GM18505 (cell line): ENCODE measurements at regions not wholly inside any gene's neighbourhood (a gene's known extent, or its start where the extent isn't known, plus 50 kb on each side); places are given as distances from the start of the nearest gene placed in this dataset.
"Not testable (repeated sequence)": the region's sequence is repeated elsewhere in the genome, so short reads cannot be mapped to it uniquely, and the experiment has no call there.

Experiments used
- ATAC-seq: cut with Tn5 transposase; IDR thresholded peaks from one replicate; pipeline ENCODE4 v1.9.1; 2021; ENCODE audit not compliant: unreplicated experiment
- POLR2A ChIP-seq: IDR thresholded peaks from 4 replicates; pipeline ENCODE4 v1.6.1; 2011; ENCODE audit warnings: borderline replicate concordance; ENCODE audit not compliant: insufficient read depth, insufficient read length; ENCODE audit errors: extremely low read depth

- ATAC-seq = no peak
- no peak for TF ChIP-seq POLR2A
Observed at GRCh38 chr1:187909382-187909781, 1080.6 kb downstream of the PLA2G4A start.

GRCh38 chr1:187911820-187912219, 1083.1 kb downstream of the PLA2G4A start:
- TF ChIP-seq POLR2A = no peak
- ATAC-seq = no peak

- no peak for TF ChIP-seq POLR2A
- ATAC-seq = no peak
Observed at GRCh38 chr1:187920976-187921375, 1092.2 kb downstream of the PLA2G4A start.

GRCh38 chr1:187921426-187921825, 1092.7 kb downstream of the PLA2G4A start:
- no peak for TF ChIP-seq POLR2A
- no peak for ATAC-seq

- ATAC-seq = no peak
- no peak for TF ChIP-seq POLR2A
Observed at GRCh38 chr1:187922255-187922654, 1093.5 kb downstream of the PLA2G4A start.

GRCh38 chr1:187924252-187924651, 1095.5 kb downstream of the PLA2G4A start:
- TF ChIP-seq POLR2A = no peak
- no peak for ATAC-seq

- no peak for ATAC-seq
Observed at GRCh38 chr1:187928288-187928687, 1099.5 kb downstream of the PLA2G4A start.

GRCh38 chr1:187928696-187929095, 1099.9 kb downstream of the PLA2G4A start:
- no peak for ATAC-seq
- no peak for TF ChIP-seq POLR2A

More at GRCh38 chr1:187928288-187928687, 1099.5 kb downstream of the PLA2G4A start:
- TF ChIP-seq POLR2A = no peak

- no peak for ATAC-seq
- no peak for TF ChIP-seq POLR2A
Observed at GRCh38 chr1:187931776-187932175, 1103.0 kb downstream of the PLA2G4A start.

- ATAC-seq = no peak
- no peak for TF ChIP-seq POLR2A
Observed at GRCh38 chr1:187933562-187934419, 1105.0 kb downstream of the PLA2G4A start.

- ATAC-seq = no peak
- TF ChIP-seq POLR2A = no peak
Observed at GRCh38 chr1:187936667-187937066, 1107.9 kb downstream of the PLA2G4A start.

GRCh38 chr1:187938092-187938491, 1109.3 kb downstream of the PLA2G4A start:
- no peak for TF ChIP-seq POLR2A
- ATAC-seq = no peak

- TF ChIP-seq POLR2A = no peak
- no peak for ATAC-seq
Observed at GRCh38 chr1:187942986-187943385, 1114.2 kb downstream of the PLA2G4A start.

- TF ChIP-seq POLR2A = no peak
Observed at GRCh38 chr1:187943606-187944403, 1115.1 kb downstream of the PLA2G4A start.

GRCh38 chr1:187946661-187947060, 1117.9 kb downstream of the PLA2G4A start:
- ATAC-seq = not testable (repeated sequence)

More at GRCh38 chr1:187943606-187944403, 1115.1 kb downstream of the PLA2G4A start:
- no peak for ATAC-seq
